GM10248 (cell line): ENCODE measurements at regions not wholly inside any gene's neighbourhood (a gene's known extent, or its start where the extent isn't known, plus 50 kb on each side); places are given as distances from the start of the nearest gene placed in this dataset.
"Not testable (repeated sequence)": the region's sequence is repeated elsewhere in the genome, so short reads cannot be mapped to it uniquely, and the experiment has no call there.

Experiments used
- CTCF ChIA-PET: fragments of 300-600 bp; sonication (Branson Sonifier 250); formaldehyde crosslinking; extraction: SDS; loops from one replicate; lab custom pipeline; 2021; ENCODE audit warnings: antibody characterized with exemption; lab: Yijun Ruan, JAX
- POLR2A ChIA-PET: fragments of 350-650 bp; sonication (Branson Sonifier 250); formaldehyde crosslinking; extraction: SDS; loops from one replicate; lab custom pipeline; 2020; ENCODE audit warnings: antibody characterized with exemption; lab: Yijun Ruan, JAX
- DNase-seq: peaks from one replicate; pipeline ENCODE4 v3.0.0; 2012; ENCODE audit errors: extremely low spot score
- TF ChIP-seq, protein P1 (sequence below): IDR thresholded peaks from 2 replicates; pipeline ENCODE4 v1.5.1; 2012; ENCODE audit warnings: mild to moderate bottlenecking, low read depth; ENCODE audit errors: extremely low read depth, missing control alignments, control extremely low read depth

DNA sequence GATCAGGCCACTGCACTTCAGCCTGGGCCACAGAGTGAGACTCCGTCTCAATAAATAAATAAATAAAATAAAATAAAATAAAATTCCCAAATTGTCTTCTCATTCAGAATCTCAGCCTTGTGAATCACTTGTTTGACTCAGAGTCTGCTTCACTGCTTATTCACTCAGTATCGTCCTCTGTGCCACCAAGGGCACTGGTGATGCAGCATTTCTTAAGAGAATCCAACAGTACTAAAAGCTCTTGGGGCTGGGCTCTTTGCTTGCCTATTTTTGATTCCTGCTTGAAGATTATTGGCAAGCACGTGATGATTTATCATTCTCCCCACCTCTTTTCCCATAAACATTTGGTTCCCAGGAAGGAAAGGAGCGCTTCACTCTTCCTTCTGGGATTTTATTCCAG lies 54.8 kb upstream of the HMGB1 start:
- POLR2A ChIA-PET: no interaction called here
- CTCF ChIA-PET: no interaction called here
- TF ChIP-seq, protein P1, sequence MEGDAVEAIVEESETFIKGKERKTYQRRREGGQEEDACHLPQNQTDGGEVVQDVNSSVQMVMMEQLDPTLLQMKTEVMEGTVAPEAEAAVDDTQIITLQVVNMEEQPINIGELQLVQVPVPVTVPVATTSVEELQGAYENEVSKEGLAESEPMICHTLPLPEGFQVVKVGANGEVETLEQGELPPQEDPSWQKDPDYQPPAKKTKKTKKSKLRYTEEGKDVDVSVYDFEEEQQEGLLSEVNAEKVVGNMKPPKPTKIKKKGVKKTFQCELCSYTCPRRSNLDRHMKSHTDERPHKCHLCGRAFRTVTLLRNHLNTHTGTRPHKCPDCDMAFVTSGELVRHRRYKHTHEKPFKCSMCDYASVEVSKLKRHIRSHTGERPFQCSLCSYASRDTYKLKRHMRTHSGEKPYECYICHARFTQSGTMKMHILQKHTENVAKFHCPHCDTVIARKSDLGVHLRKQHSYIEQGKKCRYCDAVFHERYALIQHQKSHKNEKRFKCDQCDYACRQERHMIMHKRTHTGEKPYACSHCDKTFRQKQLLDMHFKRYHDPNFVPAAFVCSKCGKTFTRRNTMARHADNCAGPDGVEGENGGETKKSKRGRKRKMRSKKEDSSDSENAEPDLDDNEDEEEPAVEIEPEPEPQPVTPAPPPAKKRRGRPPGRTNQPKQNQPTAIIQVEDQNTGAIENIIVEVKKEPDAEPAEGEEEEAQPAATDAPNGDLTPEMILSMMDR: no peak
- no peak for DNase-seq

DNA sequence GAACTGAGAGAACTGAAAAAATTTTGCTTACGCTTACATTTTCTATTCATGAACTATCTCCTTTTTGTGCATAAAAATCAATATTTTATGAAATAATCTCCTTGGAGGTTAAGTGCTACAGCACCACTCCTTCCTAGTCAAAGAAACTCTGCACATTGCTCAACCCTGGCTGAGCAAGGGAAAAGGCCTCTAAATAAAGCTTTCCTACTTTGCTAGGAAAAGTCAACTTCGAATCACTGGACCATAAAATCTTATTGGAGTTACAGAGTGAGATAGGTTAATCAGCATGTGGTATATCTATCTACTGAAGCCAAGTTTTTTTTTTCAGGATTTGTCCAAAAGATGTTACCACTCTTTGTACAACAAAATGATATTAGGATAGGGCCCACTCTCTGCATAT lies 57.5 kb upstream of the HMGB1 start:
- TF ChIP-seq, protein P1: no peak
- no peak for DNase-seq
- ChIA-PET CTCF (interaction anchor here (1.7 kb wide), 1 partner anchor 8 kb away, joined by 5 read pairs; no protein-coding TSS in a partner anchor), POLR2A (no interaction called here)

DNA sequence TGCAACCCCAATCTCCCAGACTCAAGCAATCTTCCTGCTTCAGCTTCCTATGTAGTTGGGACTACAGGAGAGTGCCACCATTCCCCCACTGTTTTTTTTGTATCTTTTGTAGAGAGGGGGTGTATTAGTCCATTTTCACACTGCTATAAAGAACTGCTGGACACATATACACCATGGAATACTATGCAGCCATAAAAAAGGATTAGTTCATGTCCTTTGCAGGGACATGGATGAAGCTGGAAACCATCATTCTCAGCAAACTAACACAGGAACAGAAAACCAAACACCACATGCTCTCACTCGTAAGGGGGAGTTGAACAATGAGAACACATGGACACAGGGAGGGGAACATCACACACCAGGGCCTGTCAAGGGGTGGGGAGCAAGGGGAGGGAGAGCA lies 58.1 kb upstream of the HMGB1 start:
- POLR2A ChIA-PET: not testable (repeated sequence)

DNA sequence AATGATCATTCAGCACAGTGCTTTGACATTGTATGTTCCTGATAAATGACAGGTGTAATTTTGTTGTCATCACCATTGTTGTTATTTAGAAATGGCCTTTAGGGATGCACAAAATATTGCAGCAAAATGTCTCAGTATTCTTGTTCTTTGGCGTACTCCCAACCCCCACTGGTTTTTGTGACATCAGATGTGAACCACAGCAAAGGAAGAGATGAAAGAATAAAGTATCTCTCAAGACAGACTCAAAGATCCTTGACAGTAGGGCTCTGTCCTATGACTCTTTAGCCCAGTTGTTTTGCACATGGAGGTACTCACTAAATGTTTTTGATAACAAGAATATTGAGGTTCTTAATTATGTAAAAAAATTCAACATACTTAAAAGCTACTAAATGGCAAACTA lies 59.5 kb upstream of the HMGB1 start:
- DNase-seq, POLR2A ChIA-PET: not testable (repeated sequence)
- CTCF ChIA-PET: interaction anchor here (1.6 kb wide), 1 partner anchor 393 kb away, joined by 3 read pairs; no protein-coding TSS in a partner anchor

More for the DNA sequence above, 58.1 kb upstream of the HMGB1 start:
- CTCF ChIA-PET, DNase-seq: not testable (repeated sequence)

DNA sequence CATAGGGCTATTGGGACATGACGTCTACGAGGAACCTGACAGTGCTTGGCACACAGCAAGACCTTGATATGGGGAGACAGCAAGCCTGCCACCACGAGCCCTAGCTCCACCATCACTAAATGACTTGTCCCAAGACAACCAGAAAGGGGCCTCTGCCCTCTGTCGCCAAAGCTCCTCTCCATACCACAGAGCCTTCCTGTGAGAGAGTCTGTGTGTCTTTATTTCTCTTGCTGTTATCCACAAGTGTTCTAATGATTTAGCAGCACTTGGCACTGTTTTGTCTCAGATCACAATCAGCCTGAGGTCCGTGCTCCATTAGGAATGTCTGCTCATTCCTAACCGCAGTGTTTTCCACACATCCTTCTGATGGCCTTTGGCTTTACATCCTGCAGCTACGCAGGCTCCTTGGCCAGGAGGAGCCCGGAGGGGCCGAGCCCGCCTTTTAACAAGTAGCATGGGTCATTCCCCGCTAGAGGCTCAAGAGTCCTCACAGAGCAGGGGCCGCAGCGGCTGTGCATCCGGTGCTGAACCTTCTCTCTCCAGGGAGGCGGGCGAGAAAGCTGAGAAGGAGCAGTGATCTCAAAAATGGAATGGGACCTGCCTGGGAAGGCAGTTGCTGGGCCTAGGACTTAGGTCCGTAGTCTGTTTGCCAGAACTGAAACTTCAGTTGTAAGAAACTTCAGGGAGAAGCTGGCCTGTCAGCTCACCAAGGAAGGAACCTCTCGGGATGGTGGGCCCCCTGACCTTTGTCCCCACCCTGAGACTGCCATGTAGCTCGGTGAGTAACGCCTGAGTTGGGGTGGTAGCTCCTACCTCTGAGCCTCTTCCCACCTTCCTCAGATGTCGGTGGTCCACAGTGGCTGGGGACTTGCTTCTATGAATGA lies 61.1 kb upstream of the HMGB1 start:
- TF ChIP-seq, protein P1: no peak
- ChIA-PET POLR2A (no interaction called here), CTCF (interaction anchor here (1.1 to 1.2 kb wide), 2 partner anchors 13 to 394 kb away, joined by 3 read pairs; no protein-coding TSS in a partner anchor)
- DNase-seq: no peak

DNA sequence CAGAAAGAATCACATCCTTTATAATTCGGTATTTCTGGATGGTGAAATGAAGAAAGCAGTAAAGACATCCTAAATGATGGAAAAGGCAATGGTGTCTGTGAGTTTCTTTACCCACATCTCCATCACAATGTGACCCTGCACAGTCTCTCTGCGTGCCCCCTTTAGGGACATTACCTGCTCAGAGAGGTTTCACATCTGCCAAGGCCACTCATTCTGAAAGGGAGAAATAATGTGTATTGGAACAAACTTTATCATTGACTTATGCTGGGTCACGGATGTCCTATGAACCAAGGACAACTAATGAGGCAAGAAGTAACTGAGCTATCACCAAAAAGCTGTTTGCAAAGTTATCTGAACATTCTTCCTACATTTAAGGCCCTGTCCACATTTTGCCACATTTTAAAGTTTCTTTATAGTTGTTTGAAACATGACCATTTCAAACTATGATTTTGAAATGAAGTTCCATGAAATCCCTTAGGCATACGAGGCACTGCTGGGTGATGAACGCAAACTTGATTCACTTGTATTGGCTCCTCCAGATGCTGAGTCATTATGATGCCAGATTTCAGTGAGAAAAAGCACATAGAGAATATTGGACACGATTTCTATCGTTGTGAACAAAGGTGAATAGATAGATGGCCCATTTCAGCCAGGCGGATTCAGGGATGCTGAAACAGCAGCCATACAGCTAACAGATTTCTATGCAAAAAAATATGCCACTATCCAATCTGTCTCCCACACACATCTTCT lies 63.5 kb upstream of the HMGB1 start:
- CTCF ChIA-PET: no interaction called here
- peak; percentile 47 for DNase-seq

DNA sequence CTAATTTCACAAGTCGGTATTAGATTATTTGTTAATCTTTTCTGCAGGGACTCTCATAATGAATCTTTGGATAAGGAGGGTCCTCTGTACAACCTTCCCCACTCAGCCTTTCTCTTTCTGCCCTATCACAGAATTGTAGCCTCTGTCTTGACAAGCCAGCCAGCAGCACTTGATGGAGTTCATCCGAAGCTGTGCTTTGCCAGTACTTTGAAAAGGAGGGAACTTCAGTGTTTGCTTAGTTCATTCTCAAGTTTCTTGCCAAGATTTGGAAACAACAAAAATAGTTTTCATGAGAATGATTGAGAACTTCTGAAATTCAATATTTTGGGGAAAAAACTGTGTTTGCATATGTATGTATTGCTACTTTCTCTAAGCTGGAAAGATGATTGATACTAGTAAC lies 69.3 kb upstream of the HMGB1 start:
- POLR2A ChIA-PET: no interaction called here
- TF ChIP-seq, protein P1: no peak
- no peak for DNase-seq
- CTCF ChIA-PET: interaction anchor here (1.0 to 1.5 kb wide), 3 partner anchors 18 to 423 kb away, joined by 3 read pairs; no protein-coding TSS in a partner anchor

More for the DNA sequence above, 63.5 kb upstream of the HMGB1 start:
- POLR2A ChIA-PET: no interaction called here
- TF ChIP-seq, protein P1: no peak
